Ishikawa (cell line): ENCODE measurements at regions not wholly inside any gene's neighbourhood (a gene's known extent, or its start where the extent isn't known, plus 50 kb on each side); places are given as distances from the start of the nearest gene placed in this dataset.

ENCODE experiments used
- CEBPB ChIP-seq: IDR thresholded peaks from 2 replicates; pipeline ENCODE4 v1.6.1; 2012
- CREB1 ChIP-seq: IDR thresholded peaks from 2 replicates; pipeline ENCODE4 v1.6.1; 2012; ENCODE audit warnings: low read depth
- EGR1 ChIP-seq: IDR thresholded peaks from 2 replicates; pipeline ENCODE4 v1.6.1; 2012
- EP300 ChIP-seq: IDR thresholded peaks from 2 replicates; pipeline ENCODE4 v1.6.1; 2012; ENCODE audit warnings: borderline replicate concordance
- FOXM1 ChIP-seq: IDR thresholded peaks from 2 replicates; pipeline ENCODE4 v1.6.1; 2012; ENCODE audit warnings: low read depth, borderline replicate concordance
- NFIC ChIP-seq: IDR thresholded peaks from 2 replicates; pipeline ENCODE4 v1.6.1; 2012
- RAD21 ChIP-seq: IDR thresholded peaks from 2 replicates; pipeline ENCODE4 v1.6.1; 2012; ENCODE audit warnings: low read depth
- TAF1 ChIP-seq: IDR thresholded peaks from 2 replicates; pipeline ENCODE4 v1.6.1; 2012; ENCODE audit warnings: low read depth, mild to moderate bottlenecking
- TCF12 ChIP-seq: IDR thresholded peaks from 2 replicates; pipeline ENCODE4 v1.6.1; 2012; ENCODE audit warnings: low read depth
- TEAD4 ChIP-seq: IDR thresholded peaks from 2 replicates; pipeline ENCODE4 v1.6.1; 2012
- YY1 ChIP-seq: IDR thresholded peaks from 2 replicates; pipeline ENCODE4 v1.6.1; 2012; ENCODE audit warnings: low read depth
- ZBTB7A ChIP-seq: IDR thresholded peaks from 2 replicates; pipeline ENCODE4 v1.6.1; 2012; ENCODE audit warnings: low read depth
- TF ChIP-seq, protein P1 (sequence below): IDR thresholded peaks from 2 replicates; pipeline ENCODE4 v1.6.1; 2012
- TF ChIP-seq, protein P2 (sequence below): IDR thresholded peaks from 2 replicates; pipeline ENCODE4 v1.6.1; 2012; ENCODE audit warnings: low read depth, mild to moderate bottlenecking
- TF ChIP-seq, protein P3 (sequence below): IDR thresholded peaks from 2 replicates; pipeline ENCODE4 v1.6.1; 2012

DNA sequence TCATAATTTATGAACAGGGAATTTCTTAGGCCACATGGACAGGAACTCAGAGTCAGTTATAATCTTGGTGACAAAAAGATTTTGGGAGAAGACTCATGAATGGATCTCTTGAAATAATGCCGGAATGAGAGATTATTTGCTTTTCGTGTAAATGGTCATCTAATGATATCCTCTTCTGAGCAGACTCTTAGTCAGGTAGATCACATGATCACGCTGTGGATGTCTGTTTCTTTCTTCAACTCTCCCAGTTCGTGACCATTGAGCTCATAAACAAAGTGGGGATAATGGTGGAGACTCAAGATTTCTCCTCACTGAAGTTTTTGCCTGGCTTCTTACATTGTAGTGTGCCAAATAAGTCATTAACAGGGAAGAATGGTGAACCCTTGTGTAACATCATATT is 133.1 kb upstream of the CBLB start:
- no peak for TF ChIP-seq YY1
- TF ChIP-seq CEBPB = no peak
- no peak for TF ChIP-seq CREB1
- TF ChIP-seq EP300 = no peak
- TF ChIP-seq FOXM1 = no peak
- TF ChIP-seq, protein P1, sequence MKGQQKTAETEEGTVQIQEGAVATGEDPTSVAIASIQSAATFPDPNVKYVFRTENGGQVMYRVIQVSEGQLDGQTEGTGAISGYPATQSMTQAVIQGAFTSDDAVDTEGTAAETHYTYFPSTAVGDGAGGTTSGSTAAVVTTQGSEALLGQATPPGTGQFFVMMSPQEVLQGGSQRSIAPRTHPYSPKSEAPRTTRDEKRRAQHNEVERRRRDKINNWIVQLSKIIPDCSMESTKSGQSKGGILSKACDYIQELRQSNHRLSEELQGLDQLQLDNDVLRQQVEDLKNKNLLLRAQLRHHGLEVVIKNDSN = no peak
- TF ChIP-seq ZBTB7A = no peak
- TF ChIP-seq TAF1 = no peak
- TF ChIP-seq, protein P2, sequence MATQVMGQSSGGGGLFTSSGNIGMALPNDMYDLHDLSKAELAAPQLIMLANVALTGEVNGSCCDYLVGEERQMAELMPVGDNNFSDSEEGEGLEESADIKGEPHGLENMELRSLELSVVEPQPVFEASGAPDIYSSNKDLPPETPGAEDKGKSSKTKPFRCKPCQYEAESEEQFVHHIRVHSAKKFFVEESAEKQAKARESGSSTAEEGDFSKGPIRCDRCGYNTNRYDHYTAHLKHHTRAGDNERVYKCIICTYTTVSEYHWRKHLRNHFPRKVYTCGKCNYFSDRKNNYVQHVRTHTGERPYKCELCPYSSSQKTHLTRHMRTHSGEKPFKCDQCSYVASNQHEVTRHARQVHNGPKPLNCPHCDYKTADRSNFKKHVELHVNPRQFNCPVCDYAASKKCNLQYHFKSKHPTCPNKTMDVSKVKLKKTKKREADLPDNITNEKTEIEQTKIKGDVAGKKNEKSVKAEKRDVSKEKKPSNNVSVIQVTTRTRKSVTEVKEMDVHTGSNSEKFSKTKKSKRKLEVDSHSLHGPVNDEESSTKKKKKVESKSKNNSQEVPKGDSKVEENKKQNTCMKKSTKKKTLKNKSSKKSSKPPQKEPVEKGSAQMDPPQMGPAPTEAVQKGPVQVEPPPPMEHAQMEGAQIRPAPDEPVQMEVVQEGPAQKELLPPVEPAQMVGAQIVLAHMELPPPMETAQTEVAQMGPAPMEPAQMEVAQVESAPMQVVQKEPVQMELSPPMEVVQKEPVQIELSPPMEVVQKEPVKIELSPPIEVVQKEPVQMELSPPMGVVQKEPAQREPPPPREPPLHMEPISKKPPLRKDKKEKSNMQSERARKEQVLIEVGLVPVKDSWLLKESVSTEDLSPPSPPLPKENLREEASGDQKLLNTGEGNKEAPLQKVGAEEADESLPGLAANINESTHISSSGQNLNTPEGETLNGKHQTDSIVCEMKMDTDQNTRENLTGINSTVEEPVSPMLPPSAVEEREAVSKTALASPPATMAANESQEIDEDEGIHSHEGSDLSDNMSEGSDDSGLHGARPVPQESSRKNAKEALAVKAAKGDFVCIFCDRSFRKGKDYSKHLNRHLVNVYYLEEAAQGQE = no peak
- no peak for TF ChIP-seq EGR1
- TF ChIP-seq, protein P3, sequence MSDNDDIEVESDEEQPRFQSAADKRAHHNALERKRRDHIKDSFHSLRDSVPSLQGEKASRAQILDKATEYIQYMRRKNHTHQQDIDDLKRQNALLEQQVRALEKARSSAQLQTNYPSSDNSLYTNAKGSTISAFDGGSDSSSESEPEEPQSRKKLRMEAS = no peak
- no peak for TF ChIP-seq TCF12
- TF ChIP-seq TEAD4 = no peak
- no peak for TF ChIP-seq NFIC
- TF ChIP-seq RAD21 = no peak

DNA sequence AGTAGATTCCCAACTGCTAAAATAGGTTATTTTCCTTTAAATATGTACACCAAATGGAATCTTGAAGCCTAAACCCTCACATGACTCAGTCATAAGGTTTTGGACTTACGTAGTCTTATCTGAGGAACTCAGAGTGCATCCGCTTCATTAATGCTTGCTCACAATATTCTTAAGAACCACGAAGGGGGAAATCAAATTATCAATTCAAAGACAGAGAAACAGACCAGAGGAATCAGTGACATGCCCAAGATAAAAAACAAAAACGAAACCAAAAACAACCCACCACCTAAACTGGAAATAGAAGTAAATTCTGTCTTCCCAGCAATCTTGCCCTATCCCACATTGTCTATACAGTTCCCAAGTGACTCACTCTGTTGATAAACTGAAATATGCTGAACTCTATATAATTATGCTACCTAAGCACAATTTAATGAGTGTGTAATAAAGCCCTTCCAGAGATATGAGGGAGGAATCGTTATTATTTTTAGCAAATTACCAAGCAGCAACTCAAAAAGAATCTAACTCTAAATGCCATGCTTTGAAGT is 135.4 kb upstream of the CBLB start:
- TF ChIP-seq, protein P1 = no peak
- TF ChIP-seq NFIC (no peak), TAF1 (no peak), CREB1 (no peak), CEBPB (no peak), EGR1 (no peak), EP300 (no peak), FOXM1 (no peak), TEAD4 (no peak), RAD21 (no peak), TCF12 (no peak), YY1 (no peak), ZBTB7A (no peak)
- TF ChIP-seq, protein P2 = no peak
- TF ChIP-seq, protein P3 = no peak

DNA sequence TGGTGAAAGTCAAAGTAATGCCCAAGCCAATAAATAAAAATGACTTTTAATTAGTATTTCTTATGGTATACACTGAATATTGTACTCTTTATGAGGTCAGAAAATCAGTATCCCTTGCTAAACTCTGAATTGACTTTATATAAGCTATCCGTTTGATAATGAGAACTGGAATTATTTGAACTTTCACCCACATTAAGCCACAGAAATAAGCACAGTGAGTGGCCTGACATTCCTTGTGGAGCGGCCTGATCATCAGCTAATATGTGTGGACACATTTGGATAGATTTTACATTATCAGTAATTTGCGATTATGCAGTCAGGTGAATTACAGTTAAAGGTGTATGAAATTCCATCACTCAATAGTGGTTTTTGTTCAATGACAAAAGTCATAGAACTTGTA is 136.0 kb upstream of the CBLB start:
- no peak for TF ChIP-seq NFIC
- no peak for TF ChIP-seq TCF12
- no peak for TF ChIP-seq CREB1
- TF ChIP-seq YY1 = no peak
- no peak for TF ChIP-seq ZBTB7A
- TF ChIP-seq, protein P1 = no peak
- no peak for TF ChIP-seq FOXM1
- TF ChIP-seq TAF1 = no peak
- TF ChIP-seq EGR1 = no peak
- TF ChIP-seq RAD21 = no peak
- no peak for TF ChIP-seq CEBPB
- no peak for TF ChIP-seq TEAD4
- TF ChIP-seq EP300 = no peak
- TF ChIP-seq, protein P2 = no peak
- TF ChIP-seq, protein P3 = no peak
